K562 (cell line): ENCODE measurements at regions not wholly inside any gene's neighbourhood (a gene's known extent, or its start where the extent isn't known, plus 50 kb on each side); places are given as distances from the start of the nearest gene placed in this dataset.

Experiments used
- ATAC-seq: fragments of 200-7000 bp; cut with Tn5 transposase; 3 replicates; pipeline ENCODE4 v1.9.1; 2020; ENCODE audit warnings: moderate library complexity
- BruUV-seq: library from RNA; stranded (reverse); fragments of 400-500 nt; replicated peaks from 2 replicates; lab custom pipeline; 2021; lab: Mats Ljungman, UMichigan
- CTCF ChIA-PET: fragments of 300-600 bp; formaldehyde crosslinking; extraction: SDS; loops from one replicate; lab custom pipeline; 2021; ENCODE audit warnings: low intra/inter-chr PET ratio; lab: Yijun Ruan, JAX
- POLR2A ChIA-PET: fragments of 300-600, 350-650 bp; sonication (Branson Sonifier 250); formaldehyde crosslinking; extraction: SDS; loops from one replicate; lab custom pipeline; 2021; ENCODE audit warnings: antibody characterized with exemption, inconsistent platforms; lab: Yijun Ruan, JAX
- DNase-seq, 4 experiments: peaks; one replicate each; pipeline versions ENCODE4 v3.0.0 to v3.0.0-alpha.2; 2011 to 2018; ENCODE audit warnings: low spot score in 3 of 4, mixed read lengths in 3 of 4; ENCODE audit errors: extremely low read depth in 1 of 4
- FAIRE-seq: peaks from 2 replicates; lab custom pipeline; 2011; peaks lifted over from hg19 to GRCh38; lab: Jason Lieb, UNC
- H2AFZ ChIP-seq: 2 replicates; pipeline ENCODE4 v1.6.0; 2011; ENCODE audit warnings: low read depth, low read length, control low read depth, inconsistent platforms
- H3K27ac ChIP-seq: fragments of 200-600 bp; 3 replicates; pipeline ENCODE4 v1.8.0; 2011; ENCODE audit warnings: low read depth, mild to moderate bottlenecking, control low read depth, inconsistent platforms, low read length, moderate library complexity, mixed read lengths; ENCODE audit errors: extremely low read depth
- H3K27me3 ChIP-seq, 2 experiments: fragments of 300-600 bp in 1 of 2; 2 replicates in 1 of 2; 3 replicates in 1 of 2; pipeline versions ENCODE4 v1.6.0 to v1.8.0; 2011; ENCODE audit warnings: inconsistent platforms in 2 of 2, low read length in 2 of 2, mild to moderate bottlenecking in 1 of 2, mixed read lengths in 1 of 2, moderate library complexity in 1 of 2; ENCODE audit not compliant: control insufficient read depth in 2 of 2, insufficient read depth in 2 of 2
- H3K36me3 ChIP-seq: fragments of 300-600 bp; 3 replicates; pipeline ENCODE4 v1.8.0; 2011; ENCODE audit warnings: mild to moderate bottlenecking, low read length, inconsistent platforms; ENCODE audit not compliant: control insufficient read depth, insufficient read depth
- H3K4me1 ChIP-seq, 2 experiments: fragments of 200-600 bp in 1 of 2; replicated peaks in 1 of 2; 2 replicates in 1 of 2; 3 replicates in 1 of 2; pipeline versions ENCODE4 v1.5.1 to v1.8.0; 2011; ENCODE audit warnings: inconsistent platforms in 2 of 2, low read length in 2 of 2, mild to moderate bottlenecking in 1 of 2, mixed read lengths in 1 of 2, moderate library complexity in 1 of 2; ENCODE audit not compliant: control insufficient read depth in 2 of 2, insufficient read depth in 2 of 2
- H3K4me2 ChIP-seq: 2 replicates; pipeline ENCODE4 v1.6.1; 2011; ENCODE audit warnings: low read length, control low read depth, inconsistent platforms, mixed read lengths; ENCODE audit not compliant: insufficient read depth
- H3K4me3 ChIP-seq: fragments of 200-600 bp; sonication (generic), shearing (Covaris generic); 2 replicates; pipeline ENCODE4 v1.5.1; 2016; ENCODE audit warnings: control low read depth, inconsistent platforms
- H3K79me2 ChIP-seq: fragments of 200-600 bp; 3 replicates; pipeline ENCODE4 v1.8.0; 2011; ENCODE audit warnings: low read length, inconsistent platforms; ENCODE audit not compliant: control insufficient read depth, insufficient read depth
- H3K9ac ChIP-seq, 2 experiments: 2 replicates each; pipeline versions ENCODE4 v1.6.0 to v1.6.1; 2011; ENCODE audit warnings: low read depth in 2 of 2, low read length in 2 of 2, control low read depth in 1 of 2, inconsistent platforms in 1 of 2, mild to moderate bottlenecking in 1 of 2, mixed read lengths in 1 of 2; ENCODE audit not compliant: insufficient read depth in 1 of 2
- H3K9me1 ChIP-seq: one replicate; pipeline ENCODE4 v1.6.0; 2011; ENCODE audit warnings: inconsistent platforms, mild to moderate bottlenecking, low read length, moderate library complexity; ENCODE audit not compliant: control insufficient read depth, insufficient read depth
- H3K9me3 ChIP-seq: replicated peaks from 2 replicates; pipeline ENCODE4 v1.5.1; 2011; ENCODE audit warnings: low read depth, low read length, inconsistent platforms; ENCODE audit not compliant: control insufficient read depth, insufficient read depth
- H4K20me1 ChIP-seq: replicated peaks from 2 replicates; pipeline ENCODE4 v1.6.1; 2011; ENCODE audit warnings: low read length, inconsistent platforms, mixed read lengths; ENCODE audit not compliant: control insufficient read depth, insufficient read depth
- ATF7 ChIP-seq: fragments of 450-650 bp; IDR thresholded peaks from 2 replicates; pipeline ENCODE4 v1.7.1; 2014; ENCODE audit warnings: mild to moderate bottlenecking, moderate library complexity
- BACH1 ChIP-seq: fragments of 200-800 bp; sonication (Bioruptor generic); IDR thresholded peaks from 2 replicates; pipeline ENCODE4 v1.6.1; 2016; ENCODE audit warnings: missing genetic modification characterization, missing compliant biosample characterization
- CAMTA2 ChIP-seq: fragments of 250-450 bp; sonication (Bioruptor Pico); conservative IDR thresholded peaks from 2 replicates; pipeline ENCODE4 v1.5.1; 2022
- ELK1 ChIP-seq: sonication (generic); formaldehyde crosslinking; IDR thresholded peaks from 2 replicates; pipeline ENCODE4 v1.8.1; 2022; ENCODE audit warnings: missing genetic modification reagents
- FOXA1 ChIP-seq: fragments of 450-650 bp; IDR thresholded peaks from 2 replicates; pipeline ENCODE4 v1.6.1; 2016; ENCODE audit warnings: mild to moderate bottlenecking, borderline replicate concordance
- GTF2F1 ChIP-seq: IDR thresholded peaks from 2 replicates; pipeline ENCODE4 v1.6.1; 2011; ENCODE audit warnings: low read depth, low read length, improper control_type of control experiment
- HMG20B ChIP-seq: fragments of 250-450 bp; sonication (Bioruptor Pico); IDR thresholded peaks from 2 replicates; pipeline ENCODE4 v1.5.0; 2021; ENCODE audit warnings: mild to moderate bottlenecking
- MXI1 ChIP-seq: IDR thresholded peaks from 2 replicates; pipeline ENCODE4 v1.6.1; 2011; ENCODE audit warnings: low read depth, mild to moderate bottlenecking, improper control_type of control experiment, low read length
- NUFIP1 ChIP-seq: fragments of 450-650 bp; IDR thresholded peaks from 2 replicates; pipeline ENCODE4 v1.6.1; 2018; ENCODE audit not compliant: partially characterized antibody
- RB1 ChIP-seq: fragments of 450-650 bp; IDR thresholded peaks from 2 replicates; pipeline ENCODE4 v1.6.1; 2017; ENCODE audit warnings: low read depth, mild to moderate bottlenecking
- RFX7 ChIP-seq: fragments of 250-450 bp; sonication (Bioruptor Pico); IDR thresholded peaks from 2 replicates; pipeline ENCODE4 v1.5.1; 2021; ENCODE audit warnings: mild to moderate bottlenecking
- ZBTB40 ChIP-seq, 2 experiments: fragments of 450-650 bp in 1 of 2; sonication (generic) in 1 of 2; formaldehyde crosslinking in 1 of 2; IDR thresholded peaks; 2 replicates each; pipeline versions ENCODE4 v1.7.1 to v1.9.0; 2016 to 2022; ENCODE audit warnings: inconsistent platforms in 1 of 2, mild to moderate bottlenecking in 1 of 2, missing genetic modification reagents in 1 of 2
- WGBS: fragments of 100-300 bp; shearing (Covaris generic); methylation state at CpG from one replicate; pipeline ENCODE4 v1.1.6; 2016; ENCODE audit warnings: low coverage, mixed read lengths; ENCODE audit not compliant: insufficient coverage; ENCODE audit errors: missing lambda C conversion rate; 5-methylcytosine and 5-hydroxymethylcytosine counted together
- in situ Hi-C: fragments of 300-500 bp; cut with MboI; formaldehyde crosslinking; loops from 4 replicates; pipeline ENCODE4 v1.15.0; 2018; ENCODE audit warnings: inconsistent platforms, mixed read lengths
- intact Hi-C: fragments of 100-400 bp; cut with micrococcal nuclease; formaldehyde crosslinking; loops from 2 replicates; pipeline ENCODE4 v1.14.2; 2022

GRCh38 chr17:13385481-13385911 is 216.2 kb downstream of the HS3ST3A1 start:
- BruUV-seq = no TSS peak
- H3K4me3 ChIP-seq = no peak overlapping the region
- H3K4me2 ChIP-seq = peak overlapping the region; percentile 37; the same call in 1 of the 2 replicates
- no peaks in the 10 kb centered on the region; a peak in 3 of 5 replicates for H3K4me1 ChIP-seq
- FAIRE-seq (no peak), DNase-seq (no peak), ATAC-seq (peak; percentile 59)
- in situ Hi-C loops (no loop called here), intact Hi-C loops (no loop called here)
- POLR2A ChIA-PET = no interaction called here
- H3K9ac ChIP-seq = no peak overlapping the region
- H3K9me1 ChIP-seq = no peaks in the 10 kb centered on the region
- H4K20me1 ChIP-seq = no peaks in the 10 kb centered on the region
- WGBS = 20% methylated on average over 5 of the region's 5 CpGs
- CTCF ChIA-PET = no interaction called here
- H3K79me2 ChIP-seq = no peaks in the 10 kb centered on the region
- peak overlapping the region; percentile 80 for H2AFZ ChIP-seq
- no peaks in the 10 kb centered on the region for H3K36me3 ChIP-seq
- no peaks in the 10 kb centered on the region for H3K9me3 ChIP-seq
- H3K27ac ChIP-seq = 0 out of 3 replicates have a peak overlapping the region, but pooled peaks have one; percentile 26
- H3K27me3 ChIP-seq = no peaks in the 10 kb centered on the region
- no peak for TF ChIP-seq GTF2F1
- TF ChIP-seq FOXA1 = no peak
- TF ChIP-seq MXI1 = no peak
- no peak for TF ChIP-seq BACH1 (tag)
- no peak for TF ChIP-seq HMG20B (CRISPR knock-in tag)
- TF ChIP-seq RFX7 (CRISPR knock-in tag) = no peak
- TF ChIP-seq RB1 = no peak
- TF ChIP-seq ELK1 (CRISPR knock-in tag) = no peak
- TF ChIP-seq ATF7 = peak; percentile 31; the same call in 1 of the 2 replicates
- no peak for TF ChIP-seq CAMTA2 (CRISPR knock-in tag)
- TF ChIP-seq NUFIP1 = no peak
- TF ChIP-seq ZBTB40 (IDR thresholded peaks at IDR 0.05) = peak; percentile 51; the same call in 1 of the 2 replicates
- no peak for TF ChIP-seq ZBTB40 (CRISPR knock-in tag; IDR thresholded peaks at IDR 0.05)
